Fibroblast of mammary gland (primary cell): ENCODE measurements at regions not wholly inside any gene's neighbourhood (a gene's known extent, or its start where the extent isn't known, plus 50 kb on each side); places are given as distances from the start of the nearest gene placed in this dataset.

Experiments used
- DNase-seq: peaks from one replicate; pipeline ENCODE4 v3.0.0-alpha.2; 2010; ENCODE audit warnings: low read depth
- H3K4me3 ChIP-seq: 2 replicates; pipeline ENCODE4 v1.5.1; 2011; ENCODE audit warnings: low read depth, mild to moderate bottlenecking, low read length, moderate library complexity; ENCODE audit not compliant: control insufficient read depth
- CTCF ChIP-seq: conservative IDR thresholded peaks from 2 replicates; pipeline ENCODE4 v1.5.1; 2011; ENCODE audit warnings: low read depth, low read length, inconsistent platforms; ENCODE audit not compliant: control insufficient read depth, insufficient read depth

GRCh38 chr13:53204598-53204997 lies 176.0 kb downstream of the OLFM4 start:
- no peak for DNase-seq
- H3K4me3 ChIP-seq = no peak overlapping the region
- no peak for TF ChIP-seq CTCF

GRCh38 chr13:53206455-53206854 lies 177.8 kb downstream of the OLFM4 start:
- TF ChIP-seq CTCF = peak; percentile 43
- peak; percentile 7 for DNase-seq
- H3K4me3 ChIP-seq = no peak overlapping the region

GRCh38 chr13:53207556-53207955 lies 178.9 kb downstream of the OLFM4 start:
- no peak overlapping the region for H3K4me3 ChIP-seq
- no peak for TF ChIP-seq CTCF
- no peak for DNase-seq

- no peak for TF ChIP-seq CTCF
- no peak overlapping the region for H3K4me3 ChIP-seq
- DNase-seq = no peak
Observed at GRCh38 chr13:53214433-53214832, 185.8 kb downstream of the OLFM4 start.

- DNase-seq = no peak
- no peak overlapping the region for H3K4me3 ChIP-seq
- TF ChIP-seq CTCF = no peak
Observed at GRCh38 chr13:53215563-53215962, 186.9 kb downstream of the OLFM4 start.

- TF ChIP-seq CTCF = no peak
- DNase-seq = no peak
Observed at GRCh38 chr13:53216773-53217172, 188.2 kb downstream of the OLFM4 start.

GRCh38 chr13:53217194-53217593 lies 188.6 kb downstream of the OLFM4 start:
- DNase-seq = no peak
- TF ChIP-seq CTCF = no peak
- H3K4me3 ChIP-seq = no peak overlapping the region

More at GRCh38 chr13:53216773-53217172, 188.2 kb downstream of the OLFM4 start:
- no peak overlapping the region for H3K4me3 ChIP-seq
